ENCODE measurements at regions not wholly inside any gene's neighbourhood (a gene's known extent, or its start where the extent isn't known, plus 50 kb on each side); places are given as distances from the start of the nearest gene placed in this dataset.

DNA sequence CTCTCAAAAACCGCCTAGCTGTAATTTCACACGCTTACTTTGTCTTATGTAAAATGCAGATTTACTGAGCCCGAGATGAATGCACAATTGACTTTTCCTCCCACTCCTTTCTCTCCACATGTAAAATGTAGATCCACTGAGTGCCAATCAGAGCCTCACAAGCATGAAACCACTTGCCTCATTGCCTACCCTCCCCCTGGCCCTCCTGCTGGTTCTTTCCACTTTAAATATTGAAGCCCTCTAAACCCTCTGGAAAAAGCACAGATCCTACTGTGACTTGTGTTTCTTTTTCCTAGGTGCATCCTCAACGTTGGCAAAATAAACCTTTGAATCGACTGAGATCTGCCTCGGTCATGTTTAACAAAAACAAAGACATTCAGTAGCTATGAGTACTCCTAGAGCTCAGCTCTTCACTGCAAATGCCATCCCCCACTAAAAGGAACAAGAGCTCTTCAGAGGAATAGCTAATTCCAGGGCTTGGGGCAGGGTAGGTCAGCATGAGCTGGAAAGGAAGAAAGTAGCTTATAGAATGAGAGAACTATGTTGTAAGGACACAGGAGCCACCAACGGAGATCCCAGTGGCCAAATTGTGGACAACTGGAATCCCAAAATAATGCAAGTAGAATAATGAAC lies 365.5 kb upstream of the RUNX1 start:
- Histone ChIP-seq H3K9me2 (no peaks in the 10 kb centered on the region), H3K9me3 (no peaks in the 10 kb centered on the region), H3K4me2 (no peak overlapping the region), H3K4me1 (ENCODE audit: control insufficient read depth in 1 of 2, insufficient read depth in 2 of 2, low read depth in 1 of 2, low read length in 1 of 2) (no peaks in the 10 kb centered on the region), H3F3A (replicated peaks; ENCODE audit: insufficient read depth) (no peaks in the 10 kb centered on the region), H3K9ac (no peak overlapping the region), H3K36me3 (replicated peaks in 1 of 2; ENCODE audit: control insufficient read depth in 1 of 2, insufficient read depth in 2 of 2, low read length in 1 of 2) (no peaks in the 10 kb centered on the region), H2AFZ (ENCODE audit: low read depth) (no peak overlapping the region), H3K4me3 (ENCODE audit: low read depth in 2 of 2, low read length in 1 of 2) (no peak overlapping the region), H4K20me1 (ENCODE audit: insufficient read depth) (no peaks in the 10 kb centered on the region), H3K27me3 (ENCODE audit: insufficient read depth) (no peaks in the 10 kb centered on the region), H3K27ac (ENCODE audit: low read depth in 2 of 2, low read length in 1 of 2) (no peak overlapping the region), H3K79me2 (ENCODE audit: insufficient read depth) (no peaks in the 10 kb centered on the region)
- DNase-seq = no peak
- POLR2A ChIA-PET = no interaction called here
- TF ChIP-seq CHD2 (IDR thresholded peaks at IDR 0.05; ENCODE audit: low read length, partially characterized antibody) (no peak), TEAD4 (IDR thresholded peaks at IDR 0.05; ENCODE audit: borderline replicate concordance, insufficient read depth) (no peak), SIN3A (IDR thresholded peaks at IDR 0.05; ENCODE audit: borderline replicate concordance, low read depth, low read length) (no peak)
- TF ChIP-seq, protein P1, sequence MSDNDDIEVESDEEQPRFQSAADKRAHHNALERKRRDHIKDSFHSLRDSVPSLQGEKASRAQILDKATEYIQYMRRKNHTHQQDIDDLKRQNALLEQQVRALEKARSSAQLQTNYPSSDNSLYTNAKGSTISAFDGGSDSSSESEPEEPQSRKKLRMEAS (IDR thresholded peaks at IDR 0.05; ENCODE audit: low read depth) = no peak
- WGBS (ENCODE audit: low lambda C conversion rate) = 61% methylated on average over 7 of the region's 7 CpGs
- CTCF ChIA-PET = no interaction called here

- ChIA-PET CTCF (no interaction called here), POLR2A (no interaction called here)
- Histone ChIP-seq H3K4me3 (ENCODE audit: low read depth in 2 of 2, low read length in 1 of 2) (no peak overlapping the region), H3F3A (replicated peaks; ENCODE audit: insufficient read depth) (no peaks in the 10 kb centered on the region), H3K9ac (no peak overlapping the region), H3K4me1 (ENCODE audit: control insufficient read depth in 1 of 2, insufficient read depth in 2 of 2, low read depth in 1 of 2, low read length in 1 of 2) (no peaks in the 10 kb centered on the region), H4K20me1 (ENCODE audit: insufficient read depth) (no peaks in the 10 kb centered on the region), H2AFZ (ENCODE audit: low read depth) (no peak overlapping the region), H3K9me2 (no peaks in the 10 kb centered on the region), H3K36me3 (replicated peaks in 1 of 2; ENCODE audit: control insufficient read depth in 1 of 2, insufficient read depth in 2 of 2, low read length in 1 of 2) (no peaks in the 10 kb centered on the region), H3K27ac (ENCODE audit: low read depth in 2 of 2, low read length in 1 of 2) (no peak overlapping the region), H3K4me2 (no peak overlapping the region), H3K79me2 (ENCODE audit: insufficient read depth) (no peaks in the 10 kb centered on the region), H3K9me3 (no peaks in the 10 kb centered on the region), H3K27me3 (ENCODE audit: insufficient read depth) (no peaks in the 10 kb centered on the region)
- TF ChIP-seq TAF1 (IDR thresholded peaks at IDR 0.05; ENCODE audit: borderline replicate concordance, low read depth, low read length) (no peak), TEAD4 (IDR thresholded peaks at IDR 0.05; ENCODE audit: borderline replicate concordance, insufficient read depth) (no peak), CHD2 (IDR thresholded peaks at IDR 0.05; ENCODE audit: low read length, partially characterized antibody) (no peak), FOXM1 (IDR thresholded peaks at IDR 0.05; ENCODE audit: low read depth) (no peak), GATA2 (CRISPR knock-in tag; IDR thresholded peaks at IDR 0.05) (no peak), EP300 (IDR thresholded peaks at IDR 0.05; ENCODE audit: borderline replicate concordance in 1 of 2, low read depth in 1 of 2, low read length in 1 of 2) (no peak), JUND (IDR thresholded peaks at IDR 0.05) (no peak), RFX5 (IDR thresholded peaks at IDR 0.05; ENCODE audit: low read length) (no peak), RCOR1 (IDR thresholded peaks at IDR 0.05; ENCODE audit: low read length) (no peak), MEF2A (IDR thresholded peaks at IDR 0.05; ENCODE audit: borderline replicate concordance, low read depth) (no peak)
- TF ChIP-seq, protein P2, sequence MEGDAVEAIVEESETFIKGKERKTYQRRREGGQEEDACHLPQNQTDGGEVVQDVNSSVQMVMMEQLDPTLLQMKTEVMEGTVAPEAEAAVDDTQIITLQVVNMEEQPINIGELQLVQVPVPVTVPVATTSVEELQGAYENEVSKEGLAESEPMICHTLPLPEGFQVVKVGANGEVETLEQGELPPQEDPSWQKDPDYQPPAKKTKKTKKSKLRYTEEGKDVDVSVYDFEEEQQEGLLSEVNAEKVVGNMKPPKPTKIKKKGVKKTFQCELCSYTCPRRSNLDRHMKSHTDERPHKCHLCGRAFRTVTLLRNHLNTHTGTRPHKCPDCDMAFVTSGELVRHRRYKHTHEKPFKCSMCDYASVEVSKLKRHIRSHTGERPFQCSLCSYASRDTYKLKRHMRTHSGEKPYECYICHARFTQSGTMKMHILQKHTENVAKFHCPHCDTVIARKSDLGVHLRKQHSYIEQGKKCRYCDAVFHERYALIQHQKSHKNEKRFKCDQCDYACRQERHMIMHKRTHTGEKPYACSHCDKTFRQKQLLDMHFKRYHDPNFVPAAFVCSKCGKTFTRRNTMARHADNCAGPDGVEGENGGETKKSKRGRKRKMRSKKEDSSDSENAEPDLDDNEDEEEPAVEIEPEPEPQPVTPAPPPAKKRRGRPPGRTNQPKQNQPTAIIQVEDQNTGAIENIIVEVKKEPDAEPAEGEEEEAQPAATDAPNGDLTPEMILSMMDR (IDR thresholded peaks at IDR 0.05) = no peak
- 51% methylated on average over 3 of the region's 3 CpGs for WGBS (ENCODE audit: low lambda C conversion rate)
- no peak for DNase-seq
Measured at GRCh38 chr21:35414056-35414455, 365.0 kb upstream of the RUNX1 start.

Measured in SK-N-SH (cell line).